SK-N-SH (cell line): ENCODE measurements at regions not wholly inside any gene's neighbourhood (a gene's known extent, or its start where the extent isn't known, plus 50 kb on each side); places are given as distances from the start of the nearest gene placed in this dataset.

Experiments
- CTCF ChIA-PET: fragments of 300-600, 350-600 bp; formaldehyde crosslinking; extraction: SDS; loops from one replicate; lab custom pipeline; 2021; lab: Yijun Ruan, JAX
- POLR2A ChIA-PET: fragments of 350-600 bp; sonication (Branson Sonifier 250); formaldehyde crosslinking; extraction: SDS; loops from one replicate; lab custom pipeline; 2020; ENCODE audit warnings: antibody characterized with exemption, inconsistent platforms; lab: Yijun Ruan, JAX
- DNase-seq: peaks from one replicate; pipeline ENCODE4 v3.0.0; 2012
- H2AFZ ChIP-seq: fragments of 200-600 bp; sonication (generic); 2 replicates; pipeline ENCODE4 v1.8.1; 2016; ENCODE audit warnings: antibody characterized with exemption, mild to moderate bottlenecking, low read depth
- H3F3A ChIP-seq: fragments of 200-600 bp; sonication (generic); replicated peaks from 2 replicates; pipeline ENCODE3; 2016; ENCODE audit warnings: antibody characterized with exemption, mild to moderate bottlenecking; ENCODE audit not compliant: insufficient read depth
- H3K27ac ChIP-seq, 2 experiments: fragments of 200-500 bp in 1 of 2; fragments of 200-600 bp in 1 of 2; sonication (Bioruptor generic) in 1 of 2; sonication (generic), shearing (Covaris generic) in 1 of 2; 2 replicates each; pipeline versions ENCODE4 v1.5.1 to v1.6.1; 2014 to 2016; ENCODE audit warnings: low read depth in 2 of 2, inconsistent platforms in 1 of 2, low read length in 1 of 2, mild to moderate bottlenecking in 1 of 2, mixed read lengths in 1 of 2
- H3K27me3 ChIP-seq: fragments of 200-600 bp; sonication (generic), shearing (Covaris generic); 2 replicates; pipeline ENCODE4 v1.6.1; 2016; ENCODE audit warnings: mixed run types; ENCODE audit not compliant: insufficient read depth
- H3K36me3 ChIP-seq, 2 experiments: fragments of 200-500 bp in 1 of 2; fragments of 200-600 bp in 1 of 2; sonication (Bioruptor generic) in 1 of 2; sonication (generic) in 1 of 2; replicated peaks in 1 of 2; 2 replicates each; pipeline versions ENCODE3 to v1.5.1; 2014 to 2016; ENCODE audit warnings: low read length in 1 of 2, mild to moderate bottlenecking in 1 of 2; ENCODE audit not compliant: insufficient read depth in 2 of 2, control insufficient read depth in 1 of 2
- H3K4me1 ChIP-seq, 2 experiments: fragments of 200-500 bp in 1 of 2; fragments of 200-600 bp in 1 of 2; sonication (Bioruptor generic) in 1 of 2; sonication (generic), shearing (Covaris generic) in 1 of 2; 2 replicates each; pipeline versions ENCODE4 v1.5.1 to v1.6.1; 2014 to 2016; ENCODE audit warnings: low read depth in 1 of 2, low read length in 1 of 2, mixed run types in 1 of 2; ENCODE audit not compliant: insufficient read depth in 2 of 2, control insufficient read depth in 1 of 2
- H3K4me2 ChIP-seq: fragments of 200-600 bp; sonication (generic), shearing (Covaris generic); 2 replicates; pipeline ENCODE4 v1.6.1; 2017; ENCODE audit warnings: mixed run types
- H3K4me3 ChIP-seq, 2 experiments: fragments of 200-500 bp in 1 of 2; fragments of 200-600 bp in 1 of 2; sonication (Bioruptor generic) in 1 of 2; sonication (generic), shearing (Covaris generic) in 1 of 2; 2 replicates each; pipeline versions ENCODE4 v1.5.1 to v1.8.1; 2014 to 2016; ENCODE audit warnings: low read depth in 2 of 2, inconsistent platforms in 1 of 2, low read length in 1 of 2, mild to moderate bottlenecking in 1 of 2, mixed read lengths in 1 of 2, moderate library complexity in 1 of 2
- H3K79me2 ChIP-seq: fragments of 200-600 bp; sonication (generic); 2 replicates; pipeline ENCODE4 v1.8.1; 2017; ENCODE audit warnings: mild to moderate bottlenecking; ENCODE audit not compliant: insufficient read depth
- H3K9ac ChIP-seq: fragments of 200-600 bp; sonication (generic); 2 replicates; pipeline ENCODE4 v1.6.1; 2017; ENCODE audit warnings: mixed run types
- H3K9me2 ChIP-seq: fragments of 200-600 bp; sonication (generic); 2 replicates; pipeline ENCODE4 v1.6.1; 2017; ENCODE audit warnings: mixed run types
- H3K9me3 ChIP-seq: fragments of 200-600 bp; sonication (generic); 2 replicates; pipeline ENCODE4 v1.6.1; 2017; ENCODE audit warnings: mixed run types, mild to moderate bottlenecking, moderate library complexity
- H4K20me1 ChIP-seq: fragments of 200-600 bp; sonication (generic); 2 replicates; pipeline ENCODE4 v1.6.1; 2017; ENCODE audit warnings: mild to moderate bottlenecking, mixed run types; ENCODE audit not compliant: insufficient read depth
- ELF1 ChIP-seq: IDR thresholded peaks from 2 replicates; pipeline ENCODE4 v1.4.0; 2012
- EZH2phosphoT487 ChIP-seq: fragments of 200-600 bp; sonication (generic); IDR thresholded peaks from 2 replicates; pipeline ENCODE4 v1.6.1; 2017; ENCODE audit warnings: low read depth, mixed run types, mild to moderate bottlenecking, antibody characterized with exemption, moderate library complexity, borderline replicate concordance
- FOSL2 ChIP-seq: IDR thresholded peaks from 2 replicates; pipeline ENCODE4 v1.4.0; 2012; ENCODE audit warnings: low read depth, mild to moderate bottlenecking, moderate library complexity, borderline replicate concordance
- MXI1 ChIP-seq: IDR thresholded peaks from 2 replicates; pipeline ENCODE4 v1.6.1; 2012; ENCODE audit warnings: mild to moderate bottlenecking, low read depth, low read length, improper control_type of control experiment
- NFIC ChIP-seq: IDR thresholded peaks from 2 replicates; pipeline ENCODE4 v1.4.0; 2012; ENCODE audit warnings: borderline replicate concordance
- RAD21 ChIP-seq: IDR thresholded peaks from 2 replicates; pipeline ENCODE4 v1.6.1; 2012; ENCODE audit warnings: mild to moderate bottlenecking, low read length
- RFX5 ChIP-seq: IDR thresholded peaks from 2 replicates; pipeline ENCODE4 v1.6.1; 2012; ENCODE audit warnings: mild to moderate bottlenecking, improper control_type of control experiment, low read length
- RXRA ChIP-seq: IDR thresholded peaks from 2 replicates; pipeline ENCODE4 v1.4.0; 2012; ENCODE audit warnings: low read depth, mild to moderate bottlenecking, borderline replicate concordance
- SMC3 ChIP-seq: IDR thresholded peaks from 2 replicates; pipeline ENCODE4 v1.6.1; 2012; ENCODE audit warnings: low read depth, low read length, improper control_type of control experiment
- WGBS: methylation state at CpG from one replicate; pipeline ENCODE4 v1.1.6; 2017; ENCODE audit warnings: low lambda C conversion rate; 5-methylcytosine and 5-hydroxymethylcytosine counted together
- TF ChIP-seq, protein P1 (sequence below): fragments of 200-600 bp; sonication (generic); IDR thresholded peaks from 2 replicates; pipeline ENCODE4 v1.6.1; 2017; ENCODE audit warnings: antibody characterized with exemption, mild to moderate bottlenecking, moderate library complexity
- TF ChIP-seq, protein P2 (sequence below): fragments of 150-350 bp; IDR thresholded peaks from 2 replicates; pipeline ENCODE4 v1.6.1; 2016; ENCODE audit warnings: mild to moderate bottlenecking, low read depth, low read length
- TF ChIP-seq, protein P3 (sequence below): IDR thresholded peaks from 2 replicates; pipeline ENCODE4 v1.4.0; 2012; ENCODE audit warnings: low read depth, borderline replicate concordance

DNA sequence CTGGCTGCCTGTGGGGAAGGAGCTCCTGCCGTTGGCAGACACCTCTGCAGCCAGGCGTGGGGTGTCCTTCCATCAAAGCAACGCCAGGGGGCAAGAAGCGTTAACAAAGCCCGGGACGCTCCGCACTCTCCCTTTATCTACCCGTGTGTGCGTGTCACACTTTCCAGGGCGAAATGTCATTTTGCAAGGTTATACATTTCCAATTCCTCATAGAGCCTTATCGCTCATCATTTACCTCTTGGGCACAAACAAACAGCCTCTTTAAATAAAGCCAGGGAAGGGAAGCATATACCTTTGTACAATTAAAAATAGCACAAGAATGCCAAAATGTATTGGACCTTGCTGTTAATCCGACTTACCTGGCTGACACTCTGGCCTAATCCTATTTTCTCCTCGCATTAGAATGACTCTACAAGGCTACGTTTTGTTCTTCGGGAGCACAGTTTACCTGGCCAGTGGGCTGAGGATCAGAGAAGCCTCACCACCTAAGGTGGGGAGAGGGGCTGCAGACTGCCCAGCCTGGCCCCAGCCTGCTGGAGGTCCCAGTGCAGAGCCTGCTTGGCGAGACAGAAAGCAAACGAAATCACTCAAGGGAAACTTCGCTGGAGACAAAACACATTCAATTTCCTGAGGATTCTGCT lies 77.6 kb upstream of the EN2 start:
- Histone ChIP-seq H3K79me2 (no peaks in the 10 kb centered on the region), H3K9me2 (no peaks in the 10 kb centered on the region), H3K36me3 (no peaks in the 10 kb centered on the region), H3K9ac (no peak overlapping the region), H3K27me3 (peaks cover 100% of the 10 kb centered on the region), H3K4me3 (no peak overlapping the region), H3K4me2 (no peak overlapping the region), H4K20me1 (0 out of 2 replicates have a peak, but pooled peaks cover 6% of the 10 kb centered on the region), H2AFZ (no peak overlapping the region), H3K9me3 (no peaks in the 10 kb centered on the region), H3K27ac (no peak overlapping the region), H3K4me1 (peaks cover 3 to 4% of the 10 kb centered on the region in 2 experiments; a peak in 1 of 4 replicates), H3F3A (no peaks in the 10 kb centered on the region)
- DNase-seq: peak; percentile 95
- TF ChIP-seq NFIC (no peak), ELF1 (no peak), RFX5 (no peak), RAD21 (peak; percentile 70), SMC3 (peak; percentile 69), FOSL2 (no peak), RXRA (no peak), MXI1 (no peak), EZH2phosphoT487 (peak; percentile 47; the same call in 1 of the 2 replicates)
- TF ChIP-seq, protein P1, sequence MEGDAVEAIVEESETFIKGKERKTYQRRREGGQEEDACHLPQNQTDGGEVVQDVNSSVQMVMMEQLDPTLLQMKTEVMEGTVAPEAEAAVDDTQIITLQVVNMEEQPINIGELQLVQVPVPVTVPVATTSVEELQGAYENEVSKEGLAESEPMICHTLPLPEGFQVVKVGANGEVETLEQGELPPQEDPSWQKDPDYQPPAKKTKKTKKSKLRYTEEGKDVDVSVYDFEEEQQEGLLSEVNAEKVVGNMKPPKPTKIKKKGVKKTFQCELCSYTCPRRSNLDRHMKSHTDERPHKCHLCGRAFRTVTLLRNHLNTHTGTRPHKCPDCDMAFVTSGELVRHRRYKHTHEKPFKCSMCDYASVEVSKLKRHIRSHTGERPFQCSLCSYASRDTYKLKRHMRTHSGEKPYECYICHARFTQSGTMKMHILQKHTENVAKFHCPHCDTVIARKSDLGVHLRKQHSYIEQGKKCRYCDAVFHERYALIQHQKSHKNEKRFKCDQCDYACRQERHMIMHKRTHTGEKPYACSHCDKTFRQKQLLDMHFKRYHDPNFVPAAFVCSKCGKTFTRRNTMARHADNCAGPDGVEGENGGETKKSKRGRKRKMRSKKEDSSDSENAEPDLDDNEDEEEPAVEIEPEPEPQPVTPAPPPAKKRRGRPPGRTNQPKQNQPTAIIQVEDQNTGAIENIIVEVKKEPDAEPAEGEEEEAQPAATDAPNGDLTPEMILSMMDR: peak; percentile 84
- TF ChIP-seq, protein P2, sequence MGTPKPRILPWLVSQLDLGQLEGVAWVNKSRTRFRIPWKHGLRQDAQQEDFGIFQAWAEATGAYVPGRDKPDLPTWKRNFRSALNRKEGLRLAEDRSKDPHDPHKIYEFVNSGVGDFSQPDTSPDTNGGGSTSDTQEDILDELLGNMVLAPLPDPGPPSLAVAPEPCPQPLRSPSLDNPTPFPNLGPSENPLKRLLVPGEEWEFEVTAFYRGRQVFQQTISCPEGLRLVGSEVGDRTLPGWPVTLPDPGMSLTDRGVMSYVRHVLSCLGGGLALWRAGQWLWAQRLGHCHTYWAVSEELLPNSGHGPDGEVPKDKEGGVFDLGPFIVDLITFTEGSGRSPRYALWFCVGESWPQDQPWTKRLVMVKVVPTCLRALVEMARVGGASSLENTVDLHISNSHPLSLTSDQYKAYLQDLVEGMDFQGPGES: no peak
- TF ChIP-seq, protein P3, sequence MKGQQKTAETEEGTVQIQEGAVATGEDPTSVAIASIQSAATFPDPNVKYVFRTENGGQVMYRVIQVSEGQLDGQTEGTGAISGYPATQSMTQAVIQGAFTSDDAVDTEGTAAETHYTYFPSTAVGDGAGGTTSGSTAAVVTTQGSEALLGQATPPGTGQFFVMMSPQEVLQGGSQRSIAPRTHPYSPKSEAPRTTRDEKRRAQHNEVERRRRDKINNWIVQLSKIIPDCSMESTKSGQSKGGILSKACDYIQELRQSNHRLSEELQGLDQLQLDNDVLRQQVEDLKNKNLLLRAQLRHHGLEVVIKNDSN: no peak
- CTCF ChIA-PET: interaction anchor here (0.6 to 4.5 kb wide), 60 partner anchors 8 to 467 kb away, joined by 3 to 30 read pairs (median 3); partner anchors contain the start of gene EN2
- POLR2A ChIA-PET: interaction anchor here (1.3 kb wide), 1 partner anchor 16 kb away, joined by 3 read pairs; no protein-coding TSS in a partner anchor
- WGBS: 3% methylated on average over 18 of the region's 18 CpGs
